Non-pigmented ciliary epithelial cell (primary cell): ENCODE measurements at regions not wholly inside any gene's neighbourhood (a gene's known extent, or its start where the extent isn't known, plus 50 kb on each side); places are given as distances from the start of the nearest gene placed in this dataset.
A peak's percentile ranks its signal among the peaks of the same experiment; 100 is the strongest.

Source experiments
- DNase-seq: peaks from one replicate; pipeline ENCODE4 v3.0.0-alpha.2; 2010; ENCODE audit warnings: low read depth

DNA sequence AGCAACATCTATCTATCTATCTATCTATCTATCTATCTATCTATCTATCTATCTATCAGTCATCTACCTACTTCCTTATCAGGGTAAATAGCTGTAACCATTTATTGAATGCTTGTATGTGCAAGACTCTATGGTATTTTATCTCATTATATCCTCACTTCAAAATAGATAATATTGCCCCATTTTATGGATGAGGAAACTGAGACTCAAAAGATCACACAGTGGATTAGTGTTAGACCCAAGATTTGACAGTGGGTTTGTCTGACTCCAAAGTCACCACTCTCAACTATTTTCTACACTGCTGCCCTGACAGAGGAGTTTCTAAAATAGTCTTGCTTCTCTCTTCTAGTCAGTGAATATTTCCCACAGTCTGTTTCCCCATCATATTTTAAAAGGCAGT lies 94.3 kb upstream of the NR3C1 start:
- DNase-seq, result no peak

DNA sequence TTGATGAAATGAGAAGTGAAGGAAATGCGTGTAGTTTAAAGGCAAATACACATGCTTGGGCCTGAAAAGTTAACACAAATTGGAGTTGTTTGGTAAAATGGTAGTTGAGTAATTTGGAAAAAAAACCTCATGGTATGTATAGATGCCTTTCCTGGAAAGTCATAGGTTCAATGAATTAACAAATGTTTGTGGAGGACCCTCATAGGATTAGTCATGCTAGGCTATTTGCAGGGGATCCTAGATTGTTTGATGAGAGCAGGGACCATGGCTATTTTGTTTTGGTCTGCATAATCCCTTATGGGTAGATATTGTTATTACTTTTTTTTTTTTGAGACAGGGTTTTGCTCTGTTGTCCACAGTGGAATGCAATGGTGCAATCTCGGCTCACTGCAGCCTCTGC lies 93.5 kb upstream of the NR3C1 start:
- no peak for DNase-seq

DNA sequence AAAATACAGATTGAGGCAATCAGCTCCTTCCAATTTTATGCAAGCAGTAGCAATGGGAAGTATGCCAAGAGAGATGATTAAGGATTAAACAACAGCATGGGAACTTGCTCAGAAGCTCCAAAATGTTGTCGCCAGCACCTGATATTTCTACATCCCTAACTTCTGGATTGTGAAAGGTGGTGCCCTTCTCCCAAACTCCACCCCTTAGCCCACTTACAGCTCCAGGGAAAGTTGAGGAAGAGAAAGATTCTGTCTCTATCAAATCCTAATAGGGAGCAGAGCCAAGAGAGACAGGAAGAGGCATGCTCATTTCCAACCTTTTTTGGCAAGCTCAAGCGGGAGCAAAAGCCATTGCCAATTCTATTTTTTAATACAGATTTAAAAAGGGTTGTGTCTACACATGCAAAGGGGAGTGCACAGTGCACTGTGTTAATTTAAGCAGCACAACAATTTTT lies 92.4 kb upstream of the NR3C1 start:
- DNase-seq, result no peak

DNA sequence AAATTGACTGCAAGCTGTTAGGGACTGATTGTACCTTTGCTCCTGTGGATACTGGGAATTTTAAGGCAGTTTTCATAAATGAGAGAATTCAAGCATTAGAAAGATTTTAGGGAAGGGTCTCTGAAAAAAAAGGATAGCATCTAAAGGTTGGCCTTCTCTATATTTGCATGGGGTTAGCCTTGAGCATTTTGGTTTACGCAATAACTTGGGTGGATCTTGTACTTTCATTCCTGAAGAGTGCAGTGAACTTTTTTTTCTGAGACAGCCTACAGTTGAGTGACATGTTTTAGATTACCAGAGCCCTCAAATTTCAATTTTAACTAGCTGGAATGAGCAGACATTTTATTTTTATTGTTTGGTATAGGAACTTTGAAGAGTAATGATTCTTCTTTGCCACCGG lies 91.6 kb upstream of the NR3C1 start:
- DNase-seq, result no peak

DNA sequence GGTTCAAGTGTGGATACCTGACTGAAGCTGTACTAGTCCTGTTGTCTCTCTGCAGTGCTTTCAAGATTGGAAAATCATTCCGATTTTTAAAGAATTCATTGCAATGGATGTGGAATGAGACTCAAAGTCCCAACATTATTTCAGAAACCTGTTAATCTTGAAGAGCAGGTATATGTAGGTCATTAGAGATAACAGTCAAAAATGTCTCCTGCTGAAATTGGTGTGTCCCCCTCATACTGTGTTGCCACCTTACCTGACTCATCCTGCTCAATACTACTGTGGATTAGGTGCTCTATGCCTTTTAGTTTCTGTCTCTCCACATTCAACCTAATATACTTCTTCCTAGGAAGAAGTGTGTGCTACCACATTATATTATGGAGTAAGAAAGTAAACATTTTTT lies 91.1 kb upstream of the NR3C1 start:
- DNase-seq, result no peak

GRCh38 chr5:143494162-143494561 lies 90.7 kb upstream of the NR3C1 start:
- peak; percentile 51 for DNase-seq

DNA sequence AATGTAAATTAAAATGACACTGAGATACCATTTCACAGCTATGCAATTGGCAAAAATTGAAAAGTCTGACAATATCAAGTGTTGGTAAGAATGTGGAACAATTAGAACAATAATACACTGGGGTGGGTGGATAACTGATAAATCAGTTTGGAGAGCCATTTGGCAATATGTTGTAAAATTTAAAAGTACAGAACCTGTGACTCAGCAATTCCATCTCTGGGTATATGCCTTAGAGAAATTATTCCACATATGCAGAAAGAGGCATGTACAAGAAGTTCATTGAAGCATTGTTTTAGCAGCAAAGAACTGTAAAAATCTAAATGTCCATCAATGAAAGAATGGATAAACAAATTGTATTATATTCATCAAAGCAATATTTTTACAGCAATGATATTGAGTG lies 89.3 kb upstream of the NR3C1 start:
- DNase-seq, result no peak

DNA sequence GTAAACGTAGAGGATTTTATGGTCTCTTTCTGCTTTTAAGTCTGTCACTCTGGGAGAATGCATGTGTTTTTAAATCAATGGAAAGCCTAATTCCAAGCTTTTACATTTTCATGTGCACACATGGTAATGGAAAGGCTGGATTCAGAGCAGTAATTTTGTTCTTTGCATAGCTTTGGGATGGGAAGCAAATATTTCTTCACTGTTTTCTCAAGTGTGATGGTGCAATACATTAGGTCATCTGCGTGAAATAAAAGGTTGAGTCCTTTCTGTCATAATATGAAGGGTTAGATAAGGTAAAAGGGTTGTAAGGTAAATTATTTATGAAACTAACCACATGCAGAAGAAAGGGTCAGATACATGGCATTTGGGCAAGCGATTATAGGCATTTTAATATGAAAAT lies 88.2 kb upstream of the NR3C1 start:
- no peak for DNase-seq

GRCh38 chr5:143488381-143488780 lies 84.9 kb upstream of the NR3C1 start:
- DNase-seq, result no peak

GRCh38 chr5:143484601-143485000 lies 81.1 kb upstream of the NR3C1 start:
- no peak for DNase-seq

GRCh38 chr5:143481697-143482531 lies 78.4 kb upstream of the NR3C1 start:
- DNase-seq, result no peak

GRCh38 chr5:143480001-143480400 lies 76.5 kb upstream of the NR3C1 start:
- no peak for DNase-seq

DNA sequence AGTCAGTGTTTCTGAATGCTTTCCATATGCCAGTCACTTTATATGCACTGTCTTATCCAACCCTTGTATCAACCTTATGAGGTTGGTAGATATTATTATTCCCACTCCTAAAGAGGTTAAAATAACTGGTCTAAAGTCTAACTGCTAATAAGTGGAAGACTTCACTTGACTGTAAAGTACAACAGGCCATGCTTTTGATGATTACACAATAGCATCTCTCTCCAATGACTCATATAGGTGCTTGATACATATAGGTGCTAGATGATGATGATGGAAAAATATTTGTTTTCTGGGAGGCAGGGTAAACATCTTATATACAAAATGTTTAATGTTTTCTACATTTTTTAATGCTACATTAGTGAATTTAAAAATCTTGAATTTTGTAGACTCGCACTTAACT lies 75.9 kb upstream of the NR3C1 start:
- DNase-seq, result no peak

DNA sequence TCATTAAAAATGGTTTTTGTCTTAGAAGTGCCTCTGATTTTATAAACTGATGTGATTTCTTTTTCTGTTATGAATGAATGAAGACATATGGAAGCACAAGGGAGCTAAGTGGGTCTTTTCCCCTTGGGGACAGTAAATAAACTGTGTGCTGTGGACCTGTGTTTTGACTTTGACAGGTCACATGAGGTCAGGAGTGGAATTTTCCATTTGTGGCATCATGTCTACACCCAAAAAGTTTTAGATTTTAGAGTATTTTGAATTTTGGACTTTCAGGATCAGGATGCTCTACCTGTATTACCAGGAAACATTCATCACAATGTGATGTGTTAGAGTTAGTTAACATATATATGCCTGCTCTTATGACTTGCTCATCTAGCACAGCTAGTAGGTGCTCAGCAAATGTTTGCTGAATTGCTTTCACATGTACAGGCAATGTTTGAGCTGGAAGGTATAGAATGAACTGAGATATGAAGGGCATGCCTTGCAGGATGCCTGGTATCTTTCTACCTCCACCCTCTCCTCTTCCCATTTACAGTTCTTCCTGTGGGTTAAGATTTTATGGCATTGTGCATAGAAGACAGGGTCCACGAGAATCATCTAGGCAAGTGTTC lies 73.2 kb upstream of the NR3C1 start:
- no peak for DNase-seq

DNA sequence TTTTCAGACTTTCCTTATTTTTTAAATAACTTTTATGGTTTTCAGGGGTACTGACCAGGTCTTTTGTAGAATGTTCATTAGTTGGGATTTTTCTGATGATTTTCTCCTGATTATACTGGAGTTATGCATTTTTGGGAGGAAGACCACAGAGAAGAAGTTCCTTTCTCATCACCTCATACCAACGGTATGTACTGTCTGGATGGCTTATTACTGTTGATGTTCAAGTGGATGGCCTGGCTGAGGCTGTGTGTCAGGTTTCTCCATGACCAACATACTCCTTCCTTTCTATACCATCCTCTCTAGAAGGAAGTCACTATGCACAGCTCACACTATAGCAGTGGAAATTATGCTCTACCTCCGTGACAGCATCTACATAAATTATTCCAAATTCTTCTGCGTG lies 71.1 kb upstream of the NR3C1 start:
- no peak for DNase-seq

DNA sequence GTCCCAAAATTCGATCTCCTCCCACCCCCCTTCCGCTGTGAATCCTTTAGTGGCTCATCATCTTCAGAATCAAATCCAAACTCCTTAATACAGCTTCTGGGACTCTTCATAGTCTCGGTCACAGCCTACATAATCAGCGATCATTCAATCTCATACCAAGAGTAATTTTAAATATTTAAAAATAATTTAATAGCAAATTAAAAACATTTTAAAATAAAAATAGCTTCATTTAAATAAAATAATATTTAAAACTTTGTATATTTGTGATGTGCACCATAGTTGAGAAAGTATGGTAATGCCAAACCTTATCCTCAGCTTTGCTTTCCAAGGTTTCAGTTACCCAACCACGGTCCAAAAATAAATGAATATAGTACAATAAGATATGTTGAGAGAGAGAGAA lies 70.0 kb upstream of the NR3C1 start:
- no peak for DNase-seq

DNA sequence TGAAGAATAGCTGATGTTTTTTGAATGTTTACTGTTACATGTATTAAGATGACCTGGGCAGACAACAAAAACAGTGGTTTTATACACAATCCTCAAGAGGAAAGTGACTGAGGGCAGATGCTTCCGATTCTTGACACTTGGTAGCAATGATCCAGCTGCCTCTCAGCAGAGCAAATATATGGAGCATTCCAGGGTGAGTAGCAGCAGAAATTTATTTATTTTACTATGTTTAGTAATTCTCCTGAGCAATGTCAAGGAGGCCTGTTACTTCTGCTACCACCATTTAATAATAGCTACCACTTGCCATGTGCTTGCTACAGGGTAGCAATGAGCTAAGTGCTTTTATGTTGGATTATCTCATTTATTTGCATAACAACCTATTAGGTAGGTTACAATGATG lies 69.1 kb upstream of the NR3C1 start:
- no peak for DNase-seq

- DNase-seq, result no peak
Observed at GRCh38 chr5:143471666-143472464, 68.4 kb upstream of the NR3C1 start.

- DNase-seq, result no peak
Observed at GRCh38 chr5:143471041-143471509, 67.6 kb upstream of the NR3C1 start.

- DNase-seq, result no peak
Observed at GRCh38 chr5:143470120-143470519, 66.6 kb upstream of the NR3C1 start.

DNA sequence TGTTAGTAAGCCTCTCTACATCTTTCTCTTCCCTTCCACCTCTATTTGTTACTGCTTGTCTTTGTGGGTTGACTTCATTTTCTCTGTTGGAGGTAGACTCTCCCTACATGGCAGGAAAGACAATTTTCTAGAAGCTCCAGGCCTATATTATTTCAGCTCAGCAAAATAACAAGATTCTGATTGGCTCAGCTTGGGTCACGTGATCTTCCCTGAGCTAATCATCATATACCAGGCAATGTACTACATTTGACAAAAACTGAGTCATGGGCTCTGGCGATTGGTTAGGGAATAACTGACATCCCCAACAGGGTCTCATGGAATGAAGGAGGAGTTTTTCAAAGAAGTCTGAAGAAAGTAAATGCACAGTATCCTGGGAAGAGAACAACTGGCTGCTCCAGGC lies 65.6 kb upstream of the NR3C1 start:
- DNase-seq, result no peak

GRCh38 chr5:143466632-143467031 lies 63.1 kb upstream of the NR3C1 start:
- no peak for DNase-seq
